IMR-90 (cell line): ENCODE measurements at regions not wholly inside any gene's neighbourhood (a gene's known extent, or its start where the extent isn't known, plus 50 kb on each side); places are given as distances from the start of the nearest gene placed in this dataset.

Source experiments
- ATAC-seq: fragments of 200-7000 bp; cut with Tn5 transposase; 2 replicates; pipeline ENCODE4 v1.9.1; 2020; ENCODE audit warnings: low read depth, mild to moderate bottlenecking, moderate library complexity
- BruUV-seq: library from RNA; stranded (reverse); fragments of 400-500 nt; replicated peaks from 2 replicates; lab custom pipeline; 2021; lab: Mats Ljungman, UMichigan
- CTCF ChIA-PET: fragments of 300-600 bp; formaldehyde crosslinking; extraction: SDS; loops from one replicate; lab custom pipeline; 2021; ENCODE audit warnings: antibody characterized with exemption; lab: Yijun Ruan, JAX
- POLR2A ChIA-PET: fragments of 300-600 bp; sonication (Branson Sonifier 250); formaldehyde crosslinking; loops from one replicate; lab custom pipeline; 2022; ENCODE audit warnings: antibody characterized with exemption; ENCODE audit not compliant: unreplicated experiment; lab: Charles Lee
- DNase-seq: peaks from one replicate; pipeline ENCODE4 v3.0.0; 2013
- H2AFZ ChIP-seq: replicated peaks from 2 replicates; pipeline ENCODE3; 2013; ENCODE audit warnings: low read length, mild to moderate bottlenecking; ENCODE audit not compliant: poor library complexity
- H2AK5ac ChIP-seq: 2 replicates; pipeline ENCODE4 v1.6.1; 2013; ENCODE audit warnings: low read depth, low read length, inconsistent platforms
- H2AK9ac ChIP-seq: replicated peaks from 2 replicates; pipeline ENCODE3; 2013; ENCODE audit warnings: mild to moderate bottlenecking, low read depth, low read length, moderate library complexity; ENCODE audit not compliant: poor library complexity
- H2BK120ac ChIP-seq: 2 replicates; pipeline ENCODE4 v1.6.1; 2013; ENCODE audit warnings: low read depth, low read length, inconsistent platforms
- H2BK15ac ChIP-seq: 3 replicates; pipeline ENCODE4 v1.6.1; 2013; ENCODE audit warnings: low read depth, low read length, inconsistent platforms
- H2BK20ac ChIP-seq: 2 replicates; pipeline ENCODE4 v1.6.1; 2013; ENCODE audit warnings: low read depth, mild to moderate bottlenecking, inconsistent platforms, low read length, moderate library complexity
- H2BK5ac ChIP-seq: 2 replicates; pipeline ENCODE4 v1.6.1; 2013; ENCODE audit warnings: mild to moderate bottlenecking, low read depth, low read length, inconsistent platforms; ENCODE audit not compliant: poor library complexity, severe bottlenecking
- H3K14ac ChIP-seq: replicated peaks from 2 replicates; pipeline ENCODE4 v1.6.1; 2013; ENCODE audit warnings: low read depth, low read length, inconsistent platforms
- H3K18ac ChIP-seq: 2 replicates; pipeline ENCODE4 v1.6.1; 2013; ENCODE audit warnings: low read depth, low read length, control low read depth
- H3K23ac ChIP-seq: 2 replicates; pipeline ENCODE4 v1.6.1; 2013; ENCODE audit warnings: low read depth, low read length, inconsistent platforms
- H3K27ac ChIP-seq: 2 replicates; pipeline ENCODE4 v1.5.1; 2013; ENCODE audit warnings: mild to moderate bottlenecking, control low read depth, low read length; ENCODE audit not compliant: insufficient read depth
- H3K27me3 ChIP-seq: 2 replicates; pipeline ENCODE4 v1.6.1; 2013; ENCODE audit warnings: low read length; ENCODE audit not compliant: control insufficient read depth, insufficient read depth
- H3K36me3 ChIP-seq: 2 replicates; pipeline ENCODE4 v1.6.1; 2013; ENCODE audit warnings: low read length, mixed read lengths; ENCODE audit not compliant: control insufficient read depth, insufficient read depth
- H3K4ac ChIP-seq: 2 replicates; pipeline ENCODE4 v1.6.1; 2013; ENCODE audit warnings: low read depth, low read length, inconsistent platforms
- H3K4me1 ChIP-seq: 2 replicates; pipeline ENCODE4 v1.6.1; 2013; ENCODE audit warnings: low read length, mixed read lengths; ENCODE audit not compliant: control insufficient read depth, insufficient read depth
- H3K4me2 ChIP-seq: 2 replicates; pipeline ENCODE4 v1.6.1; 2013; ENCODE audit warnings: low read depth, mild to moderate bottlenecking, control low read depth, low read length, moderate library complexity
- H3K4me3 ChIP-seq: 2 replicates; pipeline ENCODE4 v1.5.1; 2013; ENCODE audit warnings: low read depth, mild to moderate bottlenecking, control low read depth, low read length, moderate library complexity; ENCODE audit not compliant: insufficient read depth
- H3K56ac ChIP-seq: 2 replicates; pipeline ENCODE4 v1.6.1; 2013; ENCODE audit warnings: low read length, inconsistent platforms; ENCODE audit not compliant: insufficient read depth; ENCODE audit errors: extremely low read depth
- H3K79me1 ChIP-seq, 2 experiments: 2 replicates each; pipeline ENCODE4 v1.6.1; 2013; ENCODE audit warnings: low read length in 2 of 2, inconsistent platforms in 1 of 2, low read depth in 1 of 2
- H3K9ac ChIP-seq: 2 replicates; pipeline ENCODE4 v1.6.1; 2013; ENCODE audit warnings: low read depth, low read length, control low read depth
- H3K9me1 ChIP-seq: 2 replicates; pipeline ENCODE4 v1.6.1; 2013; ENCODE audit warnings: low read length, inconsistent platforms; ENCODE audit not compliant: insufficient read depth
- H3K9me3 ChIP-seq: 2 replicates; pipeline ENCODE4 v1.6.1; 2013; ENCODE audit warnings: low read length; ENCODE audit not compliant: control insufficient read depth, insufficient read depth
- H4K20me1 ChIP-seq: 2 replicates; pipeline ENCODE4 v1.6.1; 2013; ENCODE audit warnings: low read length, inconsistent platforms; ENCODE audit not compliant: insufficient read depth
- H4K5ac ChIP-seq: 2 replicates; pipeline ENCODE4 v1.6.1; 2013; ENCODE audit warnings: mild to moderate bottlenecking, low read depth, low read length, control low read depth
- H4K8ac ChIP-seq, 2 experiments: 2 replicates each; pipeline ENCODE4 v1.6.1; 2013; ENCODE audit warnings: low read depth in 2 of 2, low read length in 2 of 2, control low read depth in 1 of 2, inconsistent platforms in 1 of 2
- H4K91ac ChIP-seq: 2 replicates; pipeline ENCODE4 v1.6.1; 2013; ENCODE audit warnings: low read depth, low read length, inconsistent platforms; ENCODE audit not compliant: insufficient read depth
- BHLHE40 ChIP-seq: fragments of 150-350 bp; IDR thresholded peaks from 2 replicates; pipeline ENCODE4 v1.6.1; 2016; ENCODE audit warnings: mild to moderate bottlenecking, low read depth, low read length
- CEBPB ChIP-seq: IDR thresholded peaks from 2 replicates; pipeline ENCODE4 v1.6.1; 2012; ENCODE audit warnings: low read depth, low read length, improper control_type of control experiment
- CHD1 ChIP-seq: IDR thresholded peaks from 2 replicates; pipeline ENCODE4 v1.6.1; 2012; ENCODE audit warnings: low read depth, low read length, improper control_type of control experiment
- FOS ChIP-seq: fragments of 150-350 bp; IDR thresholded peaks from 2 replicates; pipeline ENCODE4 v1.6.1; 2016; ENCODE audit warnings: low read depth, low read length
- MAFK ChIP-seq: IDR thresholded peaks from 2 replicates; pipeline ENCODE4 v1.6.1; 2012; ENCODE audit warnings: low read depth, low read length, improper control_type of control experiment
- MAZ ChIP-seq: IDR thresholded peaks from 2 replicates; pipeline ENCODE4 v1.6.1; 2012; ENCODE audit warnings: low read depth, mild to moderate bottlenecking, low read length, improper control_type of control experiment, moderate library complexity, borderline replicate concordance
- MXI1 ChIP-seq: IDR thresholded peaks from 2 replicates; pipeline ENCODE4 v1.6.1; 2012; ENCODE audit warnings: low read depth, mild to moderate bottlenecking, low read length, moderate library complexity, borderline replicate concordance
- NFE2L2 ChIP-seq: fragments of 150-350 bp; IDR thresholded peaks from 2 replicates; pipeline ENCODE4 v1.6.1; 2016; ENCODE audit warnings: low read depth, mild to moderate bottlenecking, low read length
- POLR2A ChIP-seq: IDR thresholded peaks from 2 replicates; pipeline ENCODE4 v1.6.1; 2012; ENCODE audit warnings: mild to moderate bottlenecking, low read depth, low read length
- RAD21 ChIP-seq: IDR thresholded peaks from 2 replicates; pipeline ENCODE4 v1.6.1; 2012; ENCODE audit warnings: low read length, improper control_type of control experiment
- RCOR1 ChIP-seq: IDR thresholded peaks from 2 replicates; pipeline ENCODE4 v1.6.1; 2012; ENCODE audit warnings: mild to moderate bottlenecking, low read length, improper control_type of control experiment; ENCODE audit not compliant: insufficient replicate concordance
- RFX5 ChIP-seq: IDR thresholded peaks from 2 replicates; pipeline ENCODE4 v1.8.0; 2012; ENCODE audit warnings: low read depth, mild to moderate bottlenecking, low read length, moderate library complexity
- SMC3 ChIP-seq: fragments of 150-350 bp; IDR thresholded peaks from 2 replicates; pipeline ENCODE4 v1.6.1; 2016; ENCODE audit warnings: low read depth, mild to moderate bottlenecking, antibody characterized with exemption, low read length, moderate library complexity
- WGBS, 2 experiments: methylation state at CpG; one replicate each; pipeline versions ENCODE4 v1.1.5 to v1.1.7; 2013; ENCODE audit warnings: missing lambda C conversion rate in 2 of 2; ENCODE audit not compliant: insufficient read length in 1 of 2; ENCODE audit errors: extremely low coverage in 2 of 2; 5-methylcytosine and 5-hydroxymethylcytosine counted together
- dilution Hi-C: fragments of 300-500 bp; cut with HindIII; formaldehyde crosslinking; loops from one replicate; pipeline ENCODE4 v1.14.3; 2018; ENCODE audit warnings: low sequenced_read_pairs; ENCODE audit not compliant: unreplicated experiment
- in situ Hi-C: fragments of 300-500 bp; cut with MboI; formaldehyde crosslinking; loops from 3 replicates; pipeline ENCODE4 v1.14.3; 2019; ENCODE audit warnings: low sequenced_read_pairs, inconsistent platforms, mixed read lengths
- intact Hi-C: fragments of 100-400 bp; cut with micrococcal nuclease; formaldehyde crosslinking; loops from 2 replicates; pipeline ENCODE4 v1.10.0; 2022
- TF ChIP-seq, protein P1 (sequence below): fragments of 150-350 bp; IDR thresholded peaks from 2 replicates; pipeline ENCODE4 v1.6.1; 2016; ENCODE audit warnings: low read depth, mild to moderate bottlenecking, low read length, moderate library complexity, borderline replicate concordance
- TF ChIP-seq, protein P2 (sequence below): conservative IDR thresholded peaks from 2 replicates; pipeline ENCODE4 v1.5.1; 2012; ENCODE audit warnings: mild to moderate bottlenecking, low read depth, low read length, improper control_type of control experiment
- TF ChIP-seq, protein P3 (sequence below): fragments of 150-350 bp; IDR thresholded peaks from 2 replicates; pipeline ENCODE4 v1.6.1; 2017; ENCODE audit warnings: mild to moderate bottlenecking, antibody characterized with exemption, low read length, low read depth

DNA sequence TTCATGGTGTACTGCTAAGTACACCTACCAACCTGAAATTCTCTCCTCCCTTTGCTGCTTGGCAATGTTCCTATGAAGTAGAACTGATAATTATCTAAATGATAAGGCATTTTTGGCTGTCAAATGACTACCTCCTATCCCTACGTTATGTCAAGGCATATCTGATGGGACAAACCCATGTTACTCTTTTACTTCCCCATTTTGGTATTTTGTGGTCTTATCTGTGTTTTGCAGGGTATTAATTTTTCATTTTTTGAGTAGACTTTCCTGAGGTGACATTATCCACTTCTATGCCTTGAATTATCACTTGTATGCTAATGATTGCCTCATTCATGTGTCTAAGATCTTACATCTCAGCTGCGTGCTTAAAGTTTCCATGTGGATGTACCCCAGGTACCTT is 499.6 kb upstream of the B3GALT2 start:
- H3K27ac ChIP-seq = no peak overlapping the region
- no peak overlapping the region for H3K18ac ChIP-seq
- dilution Hi-C loops = no loop called here

More for the DNA sequence above, 499.6 kb upstream of the B3GALT2 start:
- H3K4ac ChIP-seq = no peak overlapping the region
- no peak overlapping the region for H2BK120ac ChIP-seq
- no peak overlapping the region for H4K8ac ChIP-seq
- H3K9ac ChIP-seq = no peak overlapping the region
- no peak overlapping the region for H4K91ac ChIP-seq
- H2BK5ac ChIP-seq = no peak overlapping the region
- intact Hi-C loops = no loop called here
- DNase-seq (no peak), ATAC-seq (no peak)
- no CpG with 5 or more reads among the region's 2 CpGs for WGBS, 2 experiments
- no peak overlapping the region for H2AK5ac ChIP-seq
- no peaks in the 10 kb centered on the region for H4K20me1 ChIP-seq
- no peak overlapping the region for H2AK9ac ChIP-seq
- 0 out of 2 replicates have a peak, but pooled peaks cover under 1% of the 10 kb centered on the region for H3K9me1 ChIP-seq
- no peak overlapping the region for H3K23ac ChIP-seq
- POLR2A ChIA-PET = no interaction called here
- no peaks in the 10 kb centered on the region for H3K9me3 ChIP-seq
- no peak for TF ChIP-seq RAD21
- no peak for TF ChIP-seq RFX5
- no peak for TF ChIP-seq SMC3
- TF ChIP-seq, protein P1, sequence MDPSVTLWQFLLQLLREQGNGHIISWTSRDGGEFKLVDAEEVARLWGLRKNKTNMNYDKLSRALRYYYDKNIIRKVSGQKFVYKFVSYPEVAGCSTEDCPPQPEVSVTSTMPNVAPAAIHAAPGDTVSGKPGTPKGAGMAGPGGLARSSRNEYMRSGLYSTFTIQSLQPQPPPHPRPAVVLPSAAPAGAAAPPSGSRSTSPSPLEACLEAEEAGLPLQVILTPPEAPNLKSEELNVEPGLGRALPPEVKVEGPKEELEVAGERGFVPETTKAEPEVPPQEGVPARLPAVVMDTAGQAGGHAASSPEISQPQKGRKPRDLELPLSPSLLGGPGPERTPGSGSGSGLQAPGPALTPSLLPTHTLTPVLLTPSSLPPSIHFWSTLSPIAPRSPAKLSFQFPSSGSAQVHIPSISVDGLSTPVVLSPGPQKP = no peak
- no peak for TF ChIP-seq MAZ
- no peak for TF ChIP-seq RCOR1
- TF ChIP-seq FOS = no peak
- TF ChIP-seq MAFK = no peak
- no peak for TF ChIP-seq NFE2L2
- TF ChIP-seq POLR2A = no peak
- TF ChIP-seq CHD1 = no peak
- no peak for TF ChIP-seq MXI1
- TF ChIP-seq, protein P2, sequence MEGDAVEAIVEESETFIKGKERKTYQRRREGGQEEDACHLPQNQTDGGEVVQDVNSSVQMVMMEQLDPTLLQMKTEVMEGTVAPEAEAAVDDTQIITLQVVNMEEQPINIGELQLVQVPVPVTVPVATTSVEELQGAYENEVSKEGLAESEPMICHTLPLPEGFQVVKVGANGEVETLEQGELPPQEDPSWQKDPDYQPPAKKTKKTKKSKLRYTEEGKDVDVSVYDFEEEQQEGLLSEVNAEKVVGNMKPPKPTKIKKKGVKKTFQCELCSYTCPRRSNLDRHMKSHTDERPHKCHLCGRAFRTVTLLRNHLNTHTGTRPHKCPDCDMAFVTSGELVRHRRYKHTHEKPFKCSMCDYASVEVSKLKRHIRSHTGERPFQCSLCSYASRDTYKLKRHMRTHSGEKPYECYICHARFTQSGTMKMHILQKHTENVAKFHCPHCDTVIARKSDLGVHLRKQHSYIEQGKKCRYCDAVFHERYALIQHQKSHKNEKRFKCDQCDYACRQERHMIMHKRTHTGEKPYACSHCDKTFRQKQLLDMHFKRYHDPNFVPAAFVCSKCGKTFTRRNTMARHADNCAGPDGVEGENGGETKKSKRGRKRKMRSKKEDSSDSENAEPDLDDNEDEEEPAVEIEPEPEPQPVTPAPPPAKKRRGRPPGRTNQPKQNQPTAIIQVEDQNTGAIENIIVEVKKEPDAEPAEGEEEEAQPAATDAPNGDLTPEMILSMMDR = no peak
- no peak for TF ChIP-seq CEBPB
- TF ChIP-seq BHLHE40 = no peak
- TF ChIP-seq, protein P3, sequence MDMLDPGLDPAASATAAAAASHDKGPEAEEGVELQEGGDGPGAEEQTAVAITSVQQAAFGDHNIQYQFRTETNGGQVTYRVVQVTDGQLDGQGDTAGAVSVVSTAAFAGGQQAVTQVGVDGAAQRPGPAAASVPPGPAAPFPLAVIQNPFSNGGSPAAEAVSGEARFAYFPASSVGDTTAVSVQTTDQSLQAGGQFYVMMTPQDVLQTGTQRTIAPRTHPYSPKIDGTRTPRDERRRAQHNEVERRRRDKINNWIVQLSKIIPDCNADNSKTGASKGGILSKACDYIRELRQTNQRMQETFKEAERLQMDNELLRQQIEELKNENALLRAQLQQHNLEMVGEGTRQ = no peak
- H3K56ac ChIP-seq = no peak overlapping the region
- no peaks in the 10 kb centered on the region for H3K79me1 ChIP-seq
- no peak overlapping the region for H4K5ac ChIP-seq
- H3K4me1 ChIP-seq = no peaks in the 10 kb centered on the region
- no peaks in the 10 kb centered on the region for H3K36me3 ChIP-seq
- BruUV-seq = no TSS peak
- CTCF ChIA-PET = no interaction called here
- no peak overlapping the region for H3K14ac ChIP-seq
- H3K4me2 ChIP-seq = no peak overlapping the region
- no peaks in the 10 kb centered on the region for H3K27me3 ChIP-seq
- no peak overlapping the region for H2BK15ac ChIP-seq
- H2BK20ac ChIP-seq = no peak overlapping the region
- in situ Hi-C loops = no loop called here
- H2AFZ ChIP-seq = no peak overlapping the region
- H3K4me3 ChIP-seq = no peak overlapping the region
